WI38 (cell line): ENCODE measurements at regions not wholly inside any gene's neighbourhood (a gene's known extent, or its start where the extent isn't known, plus 50 kb on each side); places are given as distances from the start of the nearest gene placed in this dataset.

Experiments used
- H3K4me3 ChIP-seq: 2 replicates; pipeline ENCODE4 v1.5.1; 2011; ENCODE audit warnings: low read depth, mild to moderate bottlenecking, control low read depth, low read length
- CTCF ChIP-seq: IDR thresholded peaks from 2 replicates; pipeline ENCODE4 v1.5.1; 2012; ENCODE audit warnings: low read depth, mild to moderate bottlenecking, control low read depth, low read length

- no peak overlapping the region for H3K4me3 ChIP-seq
- no peak for TF ChIP-seq CTCF
Observed at GRCh38 chr3:34758630-34759261, 880.6 kb upstream of the ARPP21 start.

DNA sequence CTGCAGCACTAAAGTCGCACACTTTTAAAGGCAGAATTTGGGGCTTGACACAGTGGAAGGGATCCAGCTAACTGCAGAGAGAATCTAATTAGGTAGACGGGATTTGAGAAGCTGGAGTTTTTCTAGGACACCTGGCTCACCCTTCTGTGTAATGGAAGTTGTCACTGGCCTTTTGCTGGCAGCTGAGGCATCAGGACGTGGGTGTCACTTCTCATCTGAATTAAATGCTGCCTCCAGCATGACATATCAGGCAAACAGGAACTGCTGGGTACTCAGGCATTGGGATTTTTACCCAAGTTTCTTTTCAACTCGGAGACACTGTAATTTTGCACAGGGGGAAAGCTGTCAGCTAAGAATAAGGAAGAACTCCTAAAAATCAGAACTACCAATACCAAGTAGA lies 861.9 kb upstream of the ARPP21 start:
- no peak overlapping the region for H3K4me3 ChIP-seq
- TF ChIP-seq CTCF, result no peak

- TF ChIP-seq CTCF, result no peak
- H3K4me3 ChIP-seq, result no peak overlapping the region
Observed at GRCh38 chr3:34779092-34779491, 860.2 kb upstream of the ARPP21 start.

GRCh38 chr3:34780294-34780693 lies 859.0 kb upstream of the ARPP21 start:
- TF ChIP-seq CTCF, result no peak
- no peak overlapping the region for H3K4me3 ChIP-seq

DNA sequence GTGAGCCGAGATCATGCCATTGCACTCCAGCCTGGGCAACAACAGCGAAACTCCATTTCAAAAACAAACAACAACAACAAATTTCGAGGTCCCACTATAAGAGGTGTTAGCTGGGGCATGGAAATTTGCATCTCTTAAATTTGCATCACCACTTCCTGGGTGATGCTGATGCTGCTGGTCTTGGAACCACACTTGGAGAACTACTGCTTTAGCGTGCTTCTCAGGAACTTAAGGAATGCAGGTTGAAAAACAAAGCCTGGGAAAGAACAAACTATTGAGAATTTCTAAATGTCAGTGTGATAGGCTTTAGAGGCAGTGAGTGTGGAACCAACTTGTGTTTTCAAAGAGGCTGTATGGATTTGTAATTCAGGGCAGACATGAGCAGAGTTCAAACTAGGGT lies 858.4 kb upstream of the ARPP21 start:
- TF ChIP-seq CTCF, result no peak
- no peak overlapping the region for H3K4me3 ChIP-seq

DNA sequence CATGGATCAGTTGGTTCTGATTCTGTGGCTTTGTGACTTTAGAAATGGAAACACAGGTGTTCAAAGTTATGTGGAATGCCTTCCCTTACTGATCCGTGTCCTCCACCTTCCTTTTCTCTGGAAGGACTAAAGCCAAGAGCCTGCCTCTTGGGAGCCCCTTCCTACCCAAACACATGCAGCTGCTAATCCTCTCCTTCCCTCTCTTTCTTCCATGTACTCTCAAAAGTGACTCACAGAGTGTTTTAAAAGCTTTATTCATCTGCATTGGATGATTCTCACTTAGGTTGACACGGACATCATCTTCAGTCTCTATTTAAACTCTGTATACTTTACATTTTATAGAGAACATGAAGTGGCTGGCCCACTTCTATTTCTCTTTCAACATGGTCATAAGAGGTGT lies 856.5 kb upstream of the ARPP21 start:
- no peak for TF ChIP-seq CTCF

DNA sequence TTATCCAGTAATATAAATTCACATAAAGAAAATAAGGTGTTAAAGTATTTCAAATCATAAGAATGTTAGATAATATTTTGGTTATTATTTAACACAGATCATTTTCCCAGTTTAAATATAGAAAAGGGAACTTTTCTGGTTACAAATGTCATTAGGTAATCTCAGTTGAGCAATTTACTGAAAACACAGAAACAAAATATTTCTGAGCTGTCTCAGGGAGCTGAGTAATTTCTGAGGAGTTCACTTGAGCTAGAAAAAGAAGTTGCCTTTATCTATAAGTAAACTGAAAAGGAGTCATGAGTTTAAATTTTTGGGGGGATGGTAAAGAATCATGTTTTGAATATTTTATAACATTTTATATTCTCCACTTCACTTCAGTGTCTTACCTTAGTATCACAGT lies 855.4 kb upstream of the ARPP21 start:
- no peak for TF ChIP-seq CTCF
- no peak overlapping the region for H3K4me3 ChIP-seq

More for the DNA sequence above, 856.5 kb upstream of the ARPP21 start:
- no peak overlapping the region for H3K4me3 ChIP-seq
